NOMO-1 treated with DMSO at 0.1 percent for 48 hours (cell line): ENCODE measurements at regions not wholly inside any gene's neighbourhood (a gene's known extent, or its start where the extent isn't known, plus 50 kb on each side); places are given as distances from the start of the nearest gene placed in this dataset.
"Not testable (repeated sequence)": the region's sequence is repeated elsewhere in the genome, so short reads cannot be mapped to it uniquely, and the experiment has no call there.

Experiments
- DNase-seq: peaks from one replicate; lab custom pipeline; 2025; ENCODE audit not compliant: unreplicated experiment; lab: John Stamatoyannopoulos, UW

DNA sequence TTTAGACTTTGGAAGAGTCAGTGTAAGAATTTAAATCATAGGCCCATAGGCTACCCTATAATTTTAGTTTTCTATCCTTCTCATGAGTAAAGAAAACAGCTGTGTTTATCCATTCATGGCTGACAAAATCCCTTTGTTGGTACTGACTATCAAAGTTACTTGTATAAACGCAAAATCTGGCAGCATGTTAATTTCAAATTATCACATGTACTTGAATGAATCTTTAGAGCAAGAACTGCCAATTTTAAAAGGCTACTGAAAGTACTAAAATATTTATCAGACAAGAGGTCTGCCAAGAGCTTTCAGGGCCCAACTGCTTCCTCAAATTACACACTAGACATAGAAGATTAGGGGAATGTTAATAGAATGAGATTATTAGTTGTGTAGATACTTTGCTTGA, 66.6 kb downstream of the MYL12B start:
- no peak for DNase-seq

DNA sequence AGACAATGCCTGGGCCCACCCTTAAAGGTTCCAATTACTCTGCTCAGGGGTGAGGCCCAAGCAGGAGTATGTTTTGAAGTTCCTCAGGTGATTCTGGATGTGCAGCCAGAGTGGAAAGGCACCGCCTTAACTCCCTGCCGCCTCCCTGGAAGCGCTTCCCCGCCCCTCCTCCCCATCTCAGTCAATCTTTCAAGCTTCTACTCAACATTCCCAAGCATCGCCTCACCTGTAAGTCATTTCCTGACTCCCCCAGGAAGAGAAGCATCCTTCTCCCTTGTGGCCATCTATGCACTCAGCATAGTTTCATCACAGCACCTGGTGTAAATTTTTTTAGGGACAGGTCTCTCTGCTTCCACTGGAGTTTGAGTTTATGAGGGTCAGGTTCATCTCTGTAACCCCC, 67.5 kb downstream of the MYL12B start:
- no peak for DNase-seq

DNA sequence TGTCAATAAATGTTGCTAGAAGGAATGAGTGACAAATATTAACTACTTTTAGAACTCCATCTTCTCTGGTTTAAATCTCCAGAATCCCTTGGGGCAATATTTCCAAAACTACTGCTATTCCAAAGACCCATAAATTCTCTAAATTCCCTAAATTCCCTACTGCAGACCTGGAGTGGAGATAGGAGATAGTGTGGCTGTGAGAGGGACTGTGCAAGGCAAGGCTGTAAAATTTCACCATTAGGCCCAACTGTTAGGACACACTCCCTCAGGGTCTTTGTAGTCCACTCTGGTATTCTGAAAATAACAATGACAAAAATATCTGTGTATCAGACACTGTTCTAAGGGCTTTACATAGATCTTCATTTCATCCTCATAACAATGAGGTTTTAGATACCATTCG, 67.9 kb downstream of the MYL12B start:
- no peak for DNase-seq

DNA sequence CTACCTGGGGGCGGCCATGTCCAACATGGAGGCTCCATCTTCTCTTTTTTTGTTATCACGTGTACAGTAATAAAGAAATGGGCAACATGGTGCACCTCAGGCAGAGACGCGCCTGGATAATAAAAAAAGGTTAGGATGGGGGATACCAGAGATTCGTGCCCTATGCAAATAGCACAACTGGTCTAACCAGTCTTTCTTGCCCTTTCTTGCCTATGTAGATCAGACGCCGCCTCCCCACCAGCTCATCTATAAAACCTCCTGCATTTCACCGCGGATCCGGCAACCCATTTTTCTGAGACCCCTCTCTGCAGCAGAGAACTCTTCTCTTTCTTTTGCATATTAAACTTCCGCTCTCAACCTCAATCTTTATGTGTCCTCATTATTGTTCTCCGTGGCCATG, 68.7 kb downstream of the MYL12B start:
- no peak for DNase-seq

DNA sequence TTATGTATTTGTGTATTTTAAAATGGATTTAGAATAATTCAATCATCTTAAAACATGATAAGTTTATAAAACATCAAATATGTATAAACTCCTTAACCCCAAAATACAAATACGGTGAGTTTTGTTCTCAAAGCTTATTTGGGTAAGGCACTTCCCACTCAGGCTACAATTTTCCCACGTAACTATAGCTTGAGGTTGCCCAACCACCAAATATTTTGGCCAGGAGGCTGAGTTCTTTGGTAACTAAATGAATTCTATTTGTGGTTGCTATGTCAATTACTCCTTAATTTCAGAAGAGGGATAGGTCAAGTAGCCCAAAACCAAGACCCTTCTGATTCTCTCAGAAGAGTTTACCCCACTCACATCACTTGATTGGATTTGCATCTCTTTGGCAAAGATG, 70.4 kb downstream of the MYL12B start:
- no peak for DNase-seq

DNA sequence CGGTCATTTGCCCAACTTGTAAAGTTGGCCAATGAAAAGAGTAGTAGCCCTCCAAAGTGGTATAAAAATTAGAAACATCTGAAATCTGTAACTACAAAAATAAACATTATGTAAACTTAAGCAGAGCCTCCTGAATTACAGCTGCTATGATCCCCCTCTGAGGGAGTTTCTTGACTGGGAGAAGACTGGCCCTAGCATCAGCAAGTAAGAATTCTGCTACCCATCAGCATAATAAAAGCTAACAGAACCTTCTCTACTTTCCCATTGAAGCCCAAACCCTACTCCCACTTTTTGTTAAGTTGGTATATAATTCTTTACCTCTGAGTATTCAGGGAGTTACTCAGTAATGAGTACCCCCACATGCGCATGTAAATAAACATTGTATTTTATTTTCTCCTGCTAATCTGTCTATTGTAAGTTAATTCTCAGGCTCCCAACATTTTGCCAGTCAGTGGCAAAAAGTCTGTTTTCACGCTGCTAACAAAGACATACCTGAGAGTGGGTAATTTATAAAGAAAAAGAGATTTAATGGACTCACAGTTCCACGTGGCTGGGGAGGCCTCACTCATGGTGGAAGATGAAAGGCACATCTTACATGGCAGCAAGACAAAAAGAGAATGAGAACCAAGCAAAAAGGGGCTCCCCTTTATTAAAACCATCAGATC, 71.3 kb downstream of the MYL12B start:
- no peak for DNase-seq

DNA sequence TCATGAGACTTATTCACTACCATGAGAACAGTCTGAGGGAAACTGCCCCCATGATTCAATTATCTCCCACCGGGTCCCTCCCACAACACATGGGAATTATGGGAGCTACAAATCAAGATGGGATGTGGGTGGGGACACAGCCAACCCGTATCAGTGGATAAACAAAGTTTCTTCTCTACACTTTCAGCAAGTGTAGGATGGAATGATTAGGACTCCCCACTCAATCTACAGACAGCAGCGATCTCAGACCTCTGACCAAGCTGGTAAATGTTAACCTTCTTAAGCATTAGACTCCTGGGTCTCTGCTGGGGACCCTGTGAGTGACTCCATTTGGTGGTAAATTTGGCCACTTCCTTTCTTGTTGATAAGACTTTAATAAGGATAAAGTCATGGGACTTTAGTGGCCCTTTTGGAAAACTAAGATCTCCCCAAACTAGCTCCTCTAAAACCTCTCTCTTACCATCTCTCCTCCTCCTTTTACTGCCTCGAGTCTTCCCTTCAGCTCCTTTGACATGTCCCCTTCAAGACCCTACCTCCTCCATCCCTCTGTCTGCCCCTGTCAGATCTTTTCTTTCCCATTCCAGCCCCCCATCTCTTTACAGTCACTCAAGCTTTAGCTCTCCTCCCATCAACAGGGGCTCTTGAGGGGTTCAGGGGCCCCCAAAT, 71.9 kb downstream of the MYL12B start:
- no peak for DNase-seq

DNA sequence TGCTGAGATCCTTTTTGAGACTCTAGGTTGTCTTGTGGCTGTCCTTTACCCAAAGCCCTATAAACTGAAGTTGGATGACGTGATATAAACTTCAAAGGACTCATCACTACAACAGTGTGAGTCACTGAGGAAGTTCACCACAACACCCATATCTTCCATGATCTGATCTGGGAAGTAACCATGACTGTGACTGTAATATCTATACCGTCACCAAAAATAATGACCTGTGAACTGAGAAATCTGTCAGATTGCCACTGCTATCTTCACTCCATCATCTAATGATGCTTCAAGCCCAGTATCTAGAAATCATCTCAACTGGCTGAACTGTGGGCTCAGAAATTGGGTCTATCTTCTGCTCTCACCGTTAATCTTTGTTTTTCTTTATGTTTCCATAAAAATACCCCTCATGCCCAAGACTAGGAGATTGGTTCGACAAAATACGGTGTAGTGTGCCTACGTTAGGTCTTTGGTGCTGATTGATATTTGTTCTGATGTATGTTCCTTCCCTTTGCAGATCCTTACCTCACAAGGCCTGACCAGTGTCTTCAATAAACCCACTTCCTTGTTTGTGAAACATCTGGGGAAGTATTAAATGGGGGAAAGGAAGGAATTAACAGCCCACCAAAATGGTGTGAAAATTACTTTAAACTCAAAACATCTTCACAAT, 78.2 kb downstream of the MYL12B start:
- DNase-seq, result peak; percentile 2

DNA sequence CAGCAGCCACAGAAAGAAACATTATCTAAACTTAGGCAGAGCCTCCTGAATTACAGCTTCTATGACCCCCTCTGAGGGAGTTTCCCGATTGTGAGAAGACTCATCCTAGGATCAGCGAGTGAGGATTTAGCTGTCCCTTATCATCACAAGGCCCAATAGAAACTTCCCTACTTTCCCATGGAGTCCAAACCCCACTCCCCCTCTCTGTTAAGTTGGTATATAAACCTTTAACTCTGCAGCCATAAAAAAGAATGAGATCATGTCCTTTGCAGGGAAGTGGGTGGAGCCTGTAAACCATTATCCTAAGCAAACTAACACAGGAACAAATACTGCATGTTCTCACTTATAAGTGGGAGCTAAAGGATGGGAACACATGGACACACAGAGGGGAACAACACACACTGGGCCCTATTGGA, 78.8 kb downstream of the MYL12B start:
- DNase-seq, result no peak

DNA sequence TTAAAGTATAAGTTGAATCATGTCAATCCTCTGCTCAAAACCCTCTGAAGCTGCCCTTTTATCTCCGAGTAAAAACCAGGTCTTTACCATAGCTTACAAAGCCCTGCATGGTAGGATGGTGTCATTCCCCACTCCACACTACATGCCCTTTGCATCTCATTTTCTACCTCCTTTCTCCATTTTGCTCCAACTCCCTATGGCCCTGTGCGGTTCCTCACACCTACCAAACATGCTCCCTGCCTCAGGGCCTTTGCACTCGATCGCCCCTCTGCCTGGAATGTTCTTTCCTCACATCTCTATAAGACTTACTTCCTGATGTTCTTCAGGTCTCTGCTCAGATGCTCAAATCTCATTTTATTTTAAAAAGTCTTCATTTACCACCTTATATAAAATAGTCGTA, 80.7 kb downstream of the MYL12B start:
- DNase-seq, result no peak

DNA sequence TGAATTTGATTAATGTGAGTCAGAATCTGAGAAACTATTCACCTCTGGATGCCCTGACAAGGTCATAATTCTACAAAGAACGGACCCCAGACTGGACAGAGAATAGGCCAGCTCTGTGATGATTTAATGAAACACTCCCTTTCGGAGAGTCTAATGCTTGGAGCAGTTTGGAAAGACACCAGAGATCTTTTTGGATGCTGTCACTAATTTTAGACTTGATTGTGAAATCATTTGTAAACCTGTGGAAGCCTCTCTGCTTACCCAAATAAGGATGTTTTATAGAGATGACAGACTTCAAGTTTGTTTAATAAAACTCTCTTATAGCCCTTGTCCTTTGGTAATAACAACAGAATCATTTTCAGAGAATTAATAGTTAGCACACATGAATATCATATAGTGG, 83.5 kb downstream of the MYL12B start:
- DNase-seq, result no peak

DNA sequence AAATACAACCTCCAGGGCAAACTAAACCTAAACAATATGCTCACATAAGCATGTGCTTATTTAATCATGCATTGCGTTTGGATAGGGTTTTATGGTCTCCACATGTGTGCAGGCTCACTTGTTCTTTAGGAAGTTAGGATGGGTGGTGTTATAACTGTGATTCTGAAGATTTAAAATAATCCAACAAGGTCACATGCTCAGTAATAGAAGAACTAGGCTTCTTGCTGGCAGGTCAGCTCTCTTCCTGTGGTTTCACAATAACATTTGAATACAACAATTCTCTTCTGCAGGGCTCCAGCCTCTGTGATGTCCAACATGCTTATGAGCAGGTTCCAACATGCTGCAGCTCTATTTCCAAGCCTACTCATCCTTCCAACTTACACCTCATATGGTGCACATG, 84.0 kb downstream of the MYL12B start:
- DNase-seq, result no peak

DNA sequence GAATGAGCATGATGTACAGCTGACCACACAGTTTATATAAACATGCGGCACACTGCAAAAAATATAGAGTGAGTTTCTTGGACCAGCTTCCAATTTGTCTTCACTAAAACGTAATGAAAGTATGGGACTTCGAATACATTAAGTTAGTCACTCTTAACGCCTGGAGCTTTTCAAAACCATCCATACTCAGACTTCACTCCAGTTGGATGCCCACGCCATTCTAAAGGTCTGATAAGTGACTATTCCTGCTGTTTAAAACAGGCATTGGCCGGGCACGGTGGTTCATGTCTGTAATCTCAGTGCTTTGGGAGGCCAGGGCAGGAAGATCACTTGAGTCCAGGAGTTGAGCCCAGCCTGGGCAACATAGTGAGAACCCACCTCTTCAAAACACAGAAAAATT, 84.6 kb downstream of the MYL12B start:
- DNase-seq, result no peak

DNA sequence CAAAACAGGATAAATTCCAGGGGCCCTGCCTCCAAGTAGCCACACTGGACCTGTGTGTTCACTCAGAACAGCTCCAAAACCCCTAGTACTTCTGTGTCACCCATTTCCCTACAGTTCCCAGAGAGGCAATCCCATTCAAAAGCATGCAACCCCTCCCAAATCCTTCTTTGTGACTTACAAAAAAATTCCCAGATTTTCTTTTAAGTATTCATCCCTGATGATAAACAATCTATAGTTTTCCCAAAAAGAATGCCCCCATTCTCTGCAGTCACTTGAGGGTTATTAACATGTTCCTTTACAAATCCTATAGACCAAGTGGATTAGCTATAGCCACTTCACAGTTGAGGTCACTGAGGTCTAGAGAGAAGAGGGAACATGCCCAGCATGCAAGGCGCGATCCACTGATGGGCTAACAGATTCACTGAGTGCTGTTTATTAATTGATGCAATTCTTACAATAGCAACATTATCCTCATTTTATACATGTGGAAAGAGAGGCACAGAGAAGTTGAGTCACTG, 85.4 kb downstream of the MYL12B start:
- no peak for DNase-seq

DNA sequence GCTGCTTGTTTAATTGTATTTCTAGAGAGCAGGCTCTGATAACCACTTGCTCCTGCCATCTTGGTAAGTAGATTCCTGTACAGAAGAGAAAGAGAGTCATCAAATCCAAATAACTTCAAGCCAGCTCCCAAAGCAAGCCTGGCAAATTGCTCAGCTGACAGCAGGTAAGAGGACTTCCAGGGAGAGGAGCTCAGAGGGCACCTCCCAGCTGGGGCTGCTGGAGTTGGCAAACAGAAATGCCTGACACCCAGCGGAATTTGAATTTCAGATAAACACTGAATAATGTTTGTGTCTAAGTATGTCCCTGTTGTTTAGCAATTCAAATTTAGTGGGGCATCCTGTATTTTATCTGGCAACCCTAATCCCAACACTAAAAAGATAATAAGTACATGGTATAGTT, 86.2 kb downstream of the MYL12B start:
- no peak for DNase-seq

DNA sequence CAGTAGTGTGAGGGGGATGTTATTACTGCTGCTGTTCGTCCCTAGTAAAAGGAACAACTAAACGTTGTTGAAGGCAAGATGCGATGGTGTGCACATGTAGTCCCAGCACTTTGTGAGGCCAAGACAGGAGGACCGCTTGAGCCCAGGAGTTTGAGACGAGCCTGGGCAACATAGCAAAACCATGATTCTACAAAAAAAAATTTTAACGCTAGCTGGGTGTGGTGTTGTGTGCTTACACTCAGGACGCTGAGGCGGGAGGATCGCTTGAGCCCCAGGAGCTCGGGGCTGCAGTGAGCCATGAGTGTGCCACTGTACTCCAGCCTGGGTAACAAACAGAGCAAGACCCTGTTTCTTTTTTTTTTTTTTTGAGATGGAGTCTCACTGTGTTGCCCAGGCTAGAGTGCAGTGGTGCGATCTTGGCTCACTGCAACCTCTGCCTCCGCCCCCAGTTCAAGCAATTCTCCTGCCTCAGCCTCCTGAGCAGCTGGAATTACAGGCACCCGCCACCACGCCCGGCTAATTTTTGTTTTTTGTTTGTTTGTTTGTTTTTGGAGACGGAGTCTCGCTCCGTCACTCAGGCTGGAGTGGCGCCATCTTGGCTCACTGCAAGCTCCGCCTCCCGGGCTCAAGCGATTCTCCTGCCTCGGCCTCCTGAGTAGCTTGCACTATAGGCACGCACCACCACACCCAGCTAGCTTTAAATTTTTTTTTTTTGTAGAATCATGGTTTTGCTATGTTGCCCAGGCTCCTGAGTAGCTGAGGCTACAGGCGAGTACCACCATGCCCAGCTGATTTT, 87.3 kb downstream of the MYL12B start:
- DNase-seq, result not testable (repeated sequence)

DNA sequence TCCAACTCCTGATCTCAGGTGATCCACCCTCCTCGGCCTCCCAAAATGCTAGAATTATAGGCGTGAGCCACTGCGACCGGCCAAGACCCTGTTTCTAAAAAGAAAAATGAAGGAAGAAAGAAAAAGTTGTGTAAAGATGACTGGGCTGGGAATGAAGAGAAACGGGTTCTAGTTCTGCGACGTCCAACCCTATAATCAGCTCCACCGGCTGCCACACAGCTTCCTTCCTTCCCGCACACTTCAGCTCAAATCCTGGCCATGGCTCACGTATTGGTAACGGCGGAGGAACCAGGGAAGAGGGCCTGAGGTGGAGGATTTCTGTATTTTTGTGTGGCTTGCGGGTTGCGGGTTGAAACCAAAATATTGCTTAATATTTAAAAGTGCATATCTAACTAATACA, 88.1 kb downstream of the MYL12B start:
- DNase-seq, result no peak

DNA sequence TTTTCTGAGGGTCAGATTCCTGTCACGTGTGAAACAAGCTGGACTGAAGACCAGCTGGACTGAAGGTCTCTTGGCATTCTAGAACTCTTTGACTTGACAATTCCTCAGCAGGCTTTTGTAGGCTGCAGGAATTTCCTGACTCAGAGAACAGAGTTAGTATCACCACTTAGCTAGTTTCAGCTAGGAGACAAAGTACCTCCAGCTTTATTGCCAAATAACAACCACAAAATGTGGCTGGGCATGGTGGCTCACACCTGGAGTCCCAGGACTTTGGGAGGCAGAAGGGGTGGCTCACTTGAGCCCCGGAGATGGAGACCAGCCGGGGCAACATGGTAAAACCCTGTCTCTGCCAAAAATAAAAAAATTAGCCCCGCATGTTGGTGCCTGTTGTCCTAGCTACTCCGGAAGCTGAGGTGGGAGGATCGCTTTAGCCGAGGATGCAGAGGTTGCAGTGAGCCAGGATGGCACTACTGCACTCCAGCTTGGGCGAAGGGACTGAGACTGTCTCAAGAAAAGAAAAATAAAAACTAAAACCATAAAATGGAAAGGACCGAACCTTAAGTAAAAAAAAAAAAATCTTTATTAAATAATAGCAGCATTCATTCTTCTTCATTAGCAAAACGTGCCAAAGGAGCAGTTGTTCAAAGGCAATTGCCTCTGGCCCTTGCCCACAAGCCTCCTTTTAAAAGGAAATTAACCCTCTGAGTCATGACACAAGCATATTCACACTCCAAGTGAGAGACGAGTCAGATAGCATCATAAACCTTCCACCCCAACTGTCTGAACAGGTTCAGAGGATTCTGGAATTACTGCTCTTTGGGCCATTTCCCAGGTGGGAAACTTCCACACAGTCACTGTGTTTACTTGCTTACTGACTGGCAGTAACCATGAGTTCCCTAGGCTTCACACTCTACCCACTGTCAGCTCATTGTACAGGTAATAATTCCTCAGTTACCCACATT, 88.9 kb downstream of the MYL12B start:
- DNase-seq, result no peak

DNA sequence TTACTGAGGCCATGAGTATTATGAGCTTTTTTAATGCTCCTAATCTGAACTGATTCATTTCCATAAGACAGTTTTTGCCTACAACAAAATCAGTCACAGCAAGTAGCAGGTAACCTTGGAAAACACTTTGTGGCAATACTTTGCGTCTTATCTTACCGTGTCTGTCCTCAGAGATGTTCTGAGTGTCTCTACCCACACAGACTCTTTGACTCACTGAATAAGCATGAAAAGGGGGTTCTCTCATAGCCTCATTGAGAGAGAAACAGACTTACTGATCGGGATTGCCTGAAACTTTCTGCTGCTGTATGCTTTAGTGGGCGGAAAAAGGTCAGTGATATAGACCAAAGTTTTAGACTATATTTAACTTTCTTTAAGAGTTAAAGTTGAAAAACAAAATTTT, 92.6 kb downstream of the MYL12B start:
- no peak for DNase-seq

DNA sequence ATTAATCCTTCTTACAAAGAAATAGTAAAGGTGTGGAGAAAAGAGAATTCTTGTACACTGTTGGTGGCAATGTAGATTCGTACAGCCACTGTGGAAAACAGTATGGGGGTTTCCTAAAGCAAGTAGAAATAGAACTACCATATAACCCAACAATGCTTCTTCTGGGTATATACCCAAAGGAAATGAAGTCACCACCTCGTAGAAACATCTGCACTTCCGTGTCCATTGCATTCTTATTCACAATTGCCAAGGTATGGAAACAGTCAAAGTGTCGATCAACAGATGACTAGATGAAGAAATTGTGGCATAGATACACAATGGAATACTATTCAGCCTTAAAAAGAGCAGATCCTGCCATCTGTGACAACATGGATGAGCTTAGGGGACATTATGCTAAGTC, 93.4 kb upstream of the TGIF1 start:
- no peak for DNase-seq
